Astrocyte (in vitro differentiated cells and primary cell): ENCODE measurements at regions not wholly inside any gene's neighbourhood (a gene's known extent, or its start where the extent isn't known, plus 50 kb on each side); places are given as distances from the start of the nearest gene placed in this dataset.

Experiments used
- DNase-seq: peaks from one replicate; pipeline ENCODE4 v3.0.0-alpha.2; 2010; ENCODE audit warnings: low read depth
- FAIRE-seq: peaks from 2 replicates; lab custom pipeline; 2011; peaks lifted over from hg19 to GRCh38; lab: Jason Lieb, UNC
- H2AFZ ChIP-seq: 2 replicates; pipeline ENCODE4 v1.6.0; 2012; ENCODE audit warnings: low read depth, low read length, inconsistent platforms
- H3K27ac ChIP-seq: 2 replicates; pipeline ENCODE4 v1.5.1; 2011; ENCODE audit warnings: low read depth, low read length, inconsistent platforms
- H3K27me3 ChIP-seq: 2 replicates; pipeline ENCODE4 v1.6.0; 2011; ENCODE audit warnings: low read length, inconsistent platforms; ENCODE audit not compliant: insufficient read depth
- H3K36me3 ChIP-seq: 2 replicates; pipeline ENCODE4 v1.5.1; 2011; ENCODE audit warnings: low read length, inconsistent platforms; ENCODE audit not compliant: insufficient read depth
- H3K4me1 ChIP-seq: 2 replicates; pipeline ENCODE4 v1.5.1; 2011; ENCODE audit warnings: low read length, inconsistent platforms; ENCODE audit not compliant: insufficient read depth
- H3K4me2 ChIP-seq: 2 replicates; pipeline ENCODE4 v1.6.0; 2012; ENCODE audit warnings: low read length, inconsistent platforms
- H3K4me3 ChIP-seq: 2 replicates; pipeline ENCODE4 v1.5.1; 2011; ENCODE audit warnings: low read depth, mild to moderate bottlenecking, low read length, inconsistent platforms; ENCODE audit not compliant: insufficient read depth
- H3K79me2 ChIP-seq: 2 replicates; pipeline ENCODE4 v1.6.0; 2012; ENCODE audit warnings: mild to moderate bottlenecking, low read length, inconsistent platforms; ENCODE audit not compliant: insufficient read depth
- H3K9ac ChIP-seq: 2 replicates; pipeline ENCODE4 v1.6.0; 2012; ENCODE audit warnings: mild to moderate bottlenecking, low read length, inconsistent platforms
- H3K9me3 ChIP-seq: 2 replicates; pipeline ENCODE4 v1.5.1; 2012; ENCODE audit warnings: low read depth, mild to moderate bottlenecking, low read length, inconsistent platforms; ENCODE audit not compliant: insufficient read depth
- H4K20me1 ChIP-seq: 2 replicates; pipeline ENCODE4 v1.6.0; 2012; ENCODE audit warnings: low read length, inconsistent platforms; ENCODE audit not compliant: insufficient read depth
- H3K27ac Mint-ChIP-seq: one replicate; pipeline ENCODE4 v1.8.0; 2021; ENCODE audit warnings: mild to moderate bottlenecking, mixed read lengths; ENCODE audit not compliant: unreplicated experiment
- H3K27me3 Mint-ChIP-seq: one replicate; pipeline ENCODE4 v1.8.0; 2021; ENCODE audit warnings: low read depth, mixed read lengths; ENCODE audit not compliant: unreplicated experiment
- H3K36me3 Mint-ChIP-seq: one replicate; pipeline ENCODE4 v1.8.0; 2021; ENCODE audit warnings: low read depth, mixed read lengths; ENCODE audit not compliant: unreplicated experiment
- H3K4me1 Mint-ChIP-seq: one replicate; pipeline ENCODE4 v1.8.0; 2021; ENCODE audit warnings: low read depth, mixed read lengths; ENCODE audit not compliant: unreplicated experiment
- H3K4me3 Mint-ChIP-seq: one replicate; pipeline ENCODE4 v1.8.0; 2021; ENCODE audit warnings: mild to moderate bottlenecking, moderate library complexity, mixed read lengths; ENCODE audit not compliant: unreplicated experiment
- H3K9me3 Mint-ChIP-seq: one replicate; pipeline ENCODE4 v1.8.0; 2021; ENCODE audit warnings: mild to moderate bottlenecking, mixed read lengths; ENCODE audit not compliant: unreplicated experiment
- EZH2 ChIP-seq: IDR thresholded peaks from 2 replicates; pipeline ENCODE4 v1.6.1; 2012; ENCODE audit warnings: mild to moderate bottlenecking, low read length, inconsistent platforms; ENCODE audit not compliant: insufficient read depth
- TF ChIP-seq, protein P1 (sequence below): IDR thresholded peaks from 2 replicates; pipeline ENCODE4 v1.5.1; 2011; ENCODE audit warnings: low read depth, mild to moderate bottlenecking, inconsistent platforms, low read length, moderate library complexity; ENCODE audit not compliant: insufficient read depth

DNA sequence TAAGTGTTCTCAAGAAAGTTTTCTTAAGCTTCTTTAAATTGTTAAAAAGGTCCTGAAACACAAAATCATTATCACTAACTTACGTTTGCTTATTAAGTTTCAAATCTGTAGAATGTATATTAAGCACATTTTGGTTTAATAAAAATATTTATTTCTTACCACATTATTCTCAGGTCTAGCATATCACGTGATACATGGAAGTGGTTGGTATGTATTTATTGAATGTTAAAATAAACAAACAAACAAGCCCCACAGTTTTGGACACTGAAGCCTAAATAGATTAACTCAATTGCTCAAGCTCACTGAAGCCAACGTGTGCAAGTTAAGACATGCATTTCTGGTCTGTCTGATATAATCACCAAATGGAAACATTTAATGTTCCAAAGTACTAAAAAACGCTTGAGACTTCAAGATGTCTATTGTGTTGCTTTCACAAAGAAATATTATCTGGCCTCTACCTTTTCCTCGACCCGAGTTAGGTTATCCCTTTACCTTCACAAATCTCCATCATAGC, 1136.9 kb downstream of the TAF11L14 start:
- no peak overlapping the region for H3K4me2 ChIP-seq
- Mint-ChIP-seq H3K27me3 (no peaks in the 10 kb centered on the region), H3K36me3 (no peaks in the 10 kb centered on the region), H3K9me3 (no peaks in the 10 kb centered on the region), H3K27ac (no peak overlapping the region), H3K4me1 (peaks cover 1% of the 10 kb centered on the region), H3K4me3 (no peak overlapping the region)
- no peaks in the 10 kb centered on the region for H3K4me1 ChIP-seq
- TF ChIP-seq, protein P1, sequence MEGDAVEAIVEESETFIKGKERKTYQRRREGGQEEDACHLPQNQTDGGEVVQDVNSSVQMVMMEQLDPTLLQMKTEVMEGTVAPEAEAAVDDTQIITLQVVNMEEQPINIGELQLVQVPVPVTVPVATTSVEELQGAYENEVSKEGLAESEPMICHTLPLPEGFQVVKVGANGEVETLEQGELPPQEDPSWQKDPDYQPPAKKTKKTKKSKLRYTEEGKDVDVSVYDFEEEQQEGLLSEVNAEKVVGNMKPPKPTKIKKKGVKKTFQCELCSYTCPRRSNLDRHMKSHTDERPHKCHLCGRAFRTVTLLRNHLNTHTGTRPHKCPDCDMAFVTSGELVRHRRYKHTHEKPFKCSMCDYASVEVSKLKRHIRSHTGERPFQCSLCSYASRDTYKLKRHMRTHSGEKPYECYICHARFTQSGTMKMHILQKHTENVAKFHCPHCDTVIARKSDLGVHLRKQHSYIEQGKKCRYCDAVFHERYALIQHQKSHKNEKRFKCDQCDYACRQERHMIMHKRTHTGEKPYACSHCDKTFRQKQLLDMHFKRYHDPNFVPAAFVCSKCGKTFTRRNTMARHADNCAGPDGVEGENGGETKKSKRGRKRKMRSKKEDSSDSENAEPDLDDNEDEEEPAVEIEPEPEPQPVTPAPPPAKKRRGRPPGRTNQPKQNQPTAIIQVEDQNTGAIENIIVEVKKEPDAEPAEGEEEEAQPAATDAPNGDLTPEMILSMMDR: no peak
- TF ChIP-seq EZH2: no peak
- no peaks in the 10 kb centered on the region for H3K9me3 ChIP-seq
- no peaks in the 10 kb centered on the region for H3K79me2 ChIP-seq
- no peak overlapping the region for H3K4me3 ChIP-seq
- H3K9ac ChIP-seq: no peak overlapping the region
- no peaks in the 10 kb centered on the region for H4K20me1 ChIP-seq
- no peak for FAIRE-seq
- no peaks in the 10 kb centered on the region for H3K27me3 ChIP-seq
- no peak overlapping the region for H3K27ac ChIP-seq
- H2AFZ ChIP-seq: no peak overlapping the region
- no peak for DNase-seq
- no peaks in the 10 kb centered on the region for H3K36me3 ChIP-seq

DNA sequence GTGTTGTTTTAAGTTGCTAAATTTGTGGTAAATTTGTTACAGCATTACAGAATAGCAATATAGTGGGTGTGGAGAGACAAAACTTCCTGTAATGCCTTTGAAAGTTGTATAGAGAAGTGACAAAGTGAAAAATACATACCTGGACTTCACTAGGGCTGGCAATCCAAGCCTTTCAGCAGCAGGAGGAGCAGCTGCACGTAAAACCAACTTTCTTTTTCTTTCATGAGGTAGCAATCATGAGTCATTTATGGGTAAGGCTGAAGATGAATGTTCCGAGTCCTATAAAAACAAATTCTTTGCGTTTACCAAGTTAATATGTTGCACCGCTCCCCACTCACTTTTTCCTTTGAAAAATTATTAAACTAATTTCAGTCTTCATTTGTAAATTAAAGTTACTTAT, 1138.2 kb downstream of the TAF11L14 start:
- no peaks in the 10 kb centered on the region for H3K36me3 ChIP-seq
- no peaks in the 10 kb centered on the region for H3K79me2 ChIP-seq
- H3K4me3 Mint-ChIP-seq: no peak overlapping the region
- no peak overlapping the region for H3K9ac ChIP-seq
- H3K9me3 Mint-ChIP-seq: no peaks in the 10 kb centered on the region
- H3K27ac Mint-ChIP-seq: no peak overlapping the region
- no peaks in the 10 kb centered on the region for H3K4me1 ChIP-seq
- no peaks in the 10 kb centered on the region for H3K9me3 ChIP-seq
- H3K27me3 ChIP-seq: no peaks in the 10 kb centered on the region
- no peak overlapping the region for H2AFZ ChIP-seq
- no peaks in the 10 kb centered on the region for H4K20me1 ChIP-seq
- peaks cover 1% of the 10 kb centered on the region for H3K4me1 Mint-ChIP-seq
- no peak overlapping the region for H3K27ac ChIP-seq
- no peaks in the 10 kb centered on the region for H3K27me3 Mint-ChIP-seq
- no peaks in the 10 kb centered on the region for H3K36me3 Mint-ChIP-seq
- DNase-seq (peak; percentile 23), FAIRE-seq (no peak)
- no peak overlapping the region for H3K4me3 ChIP-seq
- peak overlapping the region; percentile 35 for H3K4me2 ChIP-seq
- TF ChIP-seq, protein P1: peak; percentile 39
- TF ChIP-seq EZH2: no peak

DNA sequence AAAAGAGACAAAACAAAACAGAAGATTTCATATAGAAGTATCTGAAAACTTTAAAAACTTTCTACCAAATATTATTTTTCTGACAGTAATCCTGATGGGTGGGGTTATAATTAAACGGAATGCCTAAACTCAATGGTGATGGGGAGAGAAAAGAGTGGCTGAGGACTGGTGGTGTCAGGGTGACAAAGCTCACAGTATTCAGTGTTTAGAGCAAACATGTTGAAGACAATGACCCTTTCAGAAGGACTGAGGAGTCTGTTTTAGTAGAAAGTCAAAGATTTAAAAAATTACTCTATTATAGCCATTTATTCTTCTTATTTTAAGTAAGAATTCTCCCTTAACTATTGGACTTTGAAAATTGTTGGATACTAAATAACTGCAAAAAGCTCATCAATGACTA, 1144.0 kb downstream of the TAF11L14 start:
- FAIRE-seq: no peak

More for the DNA sequence above, 1144.0 kb downstream of the TAF11L14 start:
- DNase-seq: no peak
- Mint-ChIP-seq H3K36me3 (no peaks in the 10 kb centered on the region), H3K4me1 (no peaks in the 10 kb centered on the region), H3K27me3 (no peaks in the 10 kb centered on the region), H3K27ac (no peak overlapping the region), H3K9me3 (peaks cover 5% of the 10 kb centered on the region), H3K4me3 (no peak overlapping the region)
- no peak overlapping the region for H2AFZ ChIP-seq
- H3K9me3 ChIP-seq: peaks cover 4% of the 10 kb centered on the region
- H4K20me1 ChIP-seq: no peaks in the 10 kb centered on the region
- H3K27ac ChIP-seq: no peak overlapping the region
- H3K4me2 ChIP-seq: no peak overlapping the region
- no peak for TF ChIP-seq EZH2
- TF ChIP-seq, protein P1: no peak
- no peaks in the 10 kb centered on the region for H3K79me2 ChIP-seq
- no peaks in the 10 kb centered on the region for H3K4me1 ChIP-seq
- H3K9ac ChIP-seq: no peak overlapping the region
- no peak overlapping the region for H3K4me3 ChIP-seq
- H3K27me3 ChIP-seq: no peaks in the 10 kb centered on the region
- no peaks in the 10 kb centered on the region for H3K36me3 ChIP-seq
